Transverse colon (tissue), 4 donors: ENCODE measurements at regions not wholly inside any gene's neighbourhood (a gene's known extent, or its start where the extent isn't known, plus 50 kb on each side); places are given as distances from the start of the nearest gene placed in this dataset.

Experiments
- DNase-seq: peaks from one replicate; pipeline ENCODE4 v3.0.0-alpha.2; 2019
- H3K27ac ChIP-seq, 4 donors: fragments of 200-600 bp; sonication (generic); 2 replicates each; pipeline ENCODE4 v1.5.1; 2016 to 2018; ENCODE audit warnings: inconsistent platforms in 4 of 4
- H3K27me3 ChIP-seq: fragments of 200-600 bp; sonication (generic); 2 replicates; pipeline ENCODE4 v1.5.1; 2017; ENCODE audit warnings: inconsistent platforms
- H3K36me3 ChIP-seq, 4 donors: fragments of 200-600 bp; sonication (generic); 2 replicates each; pipeline ENCODE4 v1.5.1; 2017 to 2019; ENCODE audit warnings: inconsistent platforms in 4 of 4
- H3K4me1 ChIP-seq, 4 donors: fragments of 200-600 bp; sonication (generic); 2 replicates each; pipeline ENCODE4 v1.5.1; 2017 to 2020; ENCODE audit warnings: inconsistent platforms in 4 of 4
- H3K4me3 ChIP-seq, 4 donors: fragments of 200-600 bp; sonication (generic); 1 replicate in 1 of 4; 2 replicates in 3 of 4; pipeline versions ENCODE4 v1.5.1 to v1.6.1; 2017 to 2019; ENCODE audit warnings: inconsistent platforms in 4 of 4
- H3K9me3 ChIP-seq, 2 donors: fragments of 200-600 bp; sonication (generic); 2 replicates each; pipeline ENCODE4 v1.5.1; 2017 to 2019; ENCODE audit warnings: inconsistent platforms in 2 of 2
- CTCF ChIP-seq, 5 experiments: fragments of 200-600 bp in 3 of 5; fragments of 450-650 bp in 2 of 5; sonication (generic) in 3 of 5; IDR thresholded peaks; 1 replicate in 2 of 5; 2 replicates in 3 of 5; pipeline ENCODE4 v1.5.1; 2016 to 2017; ENCODE audit warnings: antibody characterized with exemption in 5 of 5, inconsistent platforms in 3 of 5, mild to moderate bottlenecking in 2 of 5, moderate library complexity in 1 of 5
- EP300 ChIP-seq: sonication (generic); formaldehyde crosslinking; IDR thresholded peaks from one replicate; pipeline ENCODE4 v1.6.1; 2017; ENCODE audit warnings: antibody characterized with exemption, low read depth
- POLR2A ChIP-seq: fragments of 450-650 bp; IDR thresholded peaks from one replicate; pipeline ENCODE4 v1.6.1; 2016; ENCODE audit warnings: antibody characterized with exemption, mild to moderate bottlenecking, moderate library complexity
- POLR2AphosphoS5 ChIP-seq, 3 donors: sonication (generic); formaldehyde crosslinking; IDR thresholded peaks; one replicate each; pipeline ENCODE4 v1.6.1; 2016; ENCODE audit warnings: antibody characterized with exemption in 3 of 3
- WGBS, 2 donors: methylation state at CpG; one replicate each; pipeline ENCODE4 v1.1.5; 2018; ENCODE audit warnings: low coverage in 1 of 2; 5-methylcytosine and 5-hydroxymethylcytosine counted together
- in situ Hi-C, 4 donors: fragments of 200-750 bp; cut with MboI; loops; one replicate each; pipeline versions ENCODE4 v1.15.0 to v1.15.1; 2017; ENCODE audit warnings: low sequenced_read_pairs in 3 of 4, low pct_ligation_motif_present in 1 of 4, low pct_unique_long_range_greater_than_20kb in 1 of 4
- intact Hi-C: fragments of 100-400 bp; cut with DNase I; formaldehyde crosslinking; loops from one replicate; pipeline ENCODE4 v1.15.1; 2023; ENCODE audit warnings: low total_unique reads

DNA sequence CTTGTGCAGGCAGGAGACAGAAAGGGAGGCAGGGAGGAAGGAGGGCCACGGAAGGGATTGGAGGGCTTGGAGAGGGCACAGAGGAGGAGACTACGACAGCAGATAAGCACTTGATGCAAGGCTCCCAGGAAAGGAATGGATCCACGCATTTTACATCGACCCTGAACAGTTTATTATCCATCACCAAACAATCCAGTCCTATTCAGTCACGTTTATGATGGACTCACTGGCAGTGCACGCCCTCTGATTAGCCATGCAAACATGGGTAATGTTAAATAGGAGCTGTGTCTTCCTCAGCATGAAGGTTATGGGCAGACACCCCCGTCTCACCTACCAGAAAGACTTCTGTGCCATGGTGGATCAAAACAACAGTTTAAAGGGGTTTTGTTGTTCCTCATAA is 80.2 kb upstream of the SNRK start:
- in situ Hi-C loops = no loop called here
- Histone ChIP-seq H3K4me3 (no peak overlapping the region), H3K27ac (no peak overlapping the region), H3K9me3 (no peaks in the 10 kb centered on the region), H3K4me1 (no peaks in the 10 kb centered on the region), H3K36me3 (no peaks in the 10 kb centered on the region), H3K27me3 (no peaks in the 10 kb centered on the region)
- no peak for DNase-seq
- intact Hi-C loops = no loop called here
- WGBS, 2 donors = 24 to 60% methylated on average over 5 to 7 of the region's 7 CpGs
- TF ChIP-seq EP300 (no peak), CTCF (IDR thresholded peaks at IDR 0.05) (no peak), POLR2AphosphoS5 (IDR thresholded peaks at IDR 0.05) (no peak), POLR2A (no peak)

GRCh38 chr3:43203022-43203421 is 83.3 kb upstream of the SNRK start:
- Histone ChIP-seq H3K27ac (no peak overlapping the region), H3K9me3 (no peaks in the 10 kb centered on the region), H3K4me1 (no peaks in the 10 kb centered on the region), H3K36me3 (no peaks in the 10 kb centered on the region), H3K27me3 (no peaks in the 10 kb centered on the region), H3K4me3 (no peak overlapping the region)
- in situ Hi-C loops = no loop called here
- 80 to 100% methylated on average over 1 to 3 of the region's 3 CpGs for WGBS, 2 donors
- no peak for TF ChIP-seq EP300
- no peak for DNase-seq
- intact Hi-C loops = no loop called here

GRCh38 chr3:43201581-43201980 is 84.8 kb upstream of the SNRK start:
- WGBS, 2 donors = 83% methylated on average over 1 of the region's 1 CpG; no CpG with 5 or more reads in 1 of the 2 donors
- intact Hi-C loops (no loop called here), in situ Hi-C loops (no loop called here)
- H3K27ac ChIP-seq = no peak overlapping the region
- H3K27me3 ChIP-seq = no peaks in the 10 kb centered on the region
- no peak overlapping the region for H3K4me3 ChIP-seq
- H3K9me3 ChIP-seq = no peaks in the 10 kb centered on the region
- H3K4me1 ChIP-seq = no peaks in the 10 kb centered on the region
- DNase-seq = no peak
- H3K36me3 ChIP-seq = no peaks in the 10 kb centered on the region
- TF ChIP-seq POLR2AphosphoS5 (IDR thresholded peaks at IDR 0.05) (no peak), CTCF (IDR thresholded peaks at IDR 0.05) (no peak), EP300 (no peak), POLR2A (no peak)

DNA sequence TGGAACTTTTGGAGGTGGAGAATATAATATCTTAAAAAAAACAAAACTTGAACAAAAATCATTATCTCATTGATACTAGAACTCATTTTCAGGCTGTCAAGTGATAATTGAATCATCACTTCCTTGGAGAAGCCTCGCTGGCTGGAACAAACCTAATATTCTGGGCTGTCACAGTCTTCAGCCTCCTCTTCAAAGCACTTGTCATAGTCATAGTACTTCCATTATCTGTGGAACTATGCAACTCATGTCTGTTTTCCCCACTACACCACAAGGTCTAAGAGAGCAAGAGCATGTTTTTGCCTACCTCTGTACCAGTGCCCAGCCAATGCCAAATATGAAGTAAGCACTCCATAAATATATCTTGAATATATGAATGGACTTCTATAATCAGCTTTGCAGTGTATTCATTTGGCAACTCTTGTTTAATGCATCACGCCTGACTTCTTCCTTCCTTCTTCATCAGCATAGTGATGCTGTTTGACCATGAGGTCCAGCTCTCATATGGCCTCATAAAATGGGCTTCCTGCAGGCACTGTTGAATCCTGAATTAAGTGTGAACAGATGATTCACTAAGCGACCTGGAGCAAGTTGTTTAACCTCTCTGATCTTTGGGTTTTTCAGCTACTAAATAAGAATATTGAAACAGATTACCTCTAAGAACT is 86.6 kb upstream of the SNRK start:
- in situ Hi-C loops = no loop called here
- DNase-seq = no peak
- H3K27ac ChIP-seq = no peak overlapping the region
- TF ChIP-seq POLR2A (no peak), POLR2AphosphoS5 (IDR thresholded peaks at IDR 0.05) (no peak), EP300 (no peak)
- intact Hi-C loops = no loop called here
- H3K4me3 ChIP-seq = no peak overlapping the region
- no peaks in the 10 kb centered on the region for H3K4me1 ChIP-seq
- no peaks in the 10 kb centered on the region for H3K9me3 ChIP-seq
- no peaks in the 10 kb centered on the region for H3K36me3 ChIP-seq
- H3K27me3 ChIP-seq = no peaks in the 10 kb centered on the region
- WGBS, 2 donors = 73 to 82% methylated on average over 1 to 3 of the region's 3 CpGs

- H3K4me1 ChIP-seq = peaks cover 0 to 5% (median 2%) of the 10 kb centered on the region in 4 donors
- H3K27ac ChIP-seq = no peak overlapping the region
- WGBS, 2 donors = 87 to 88% methylated on average over 2 to 3 of the region's 3 CpGs
- TF ChIP-seq CTCF (IDR thresholded peaks at IDR 0.05) (no peak), POLR2A (no peak), POLR2AphosphoS5 (IDR thresholded peaks at IDR 0.05) (no peak), EP300 (no peak)
- DNase-seq = no peak
- H3K27me3 ChIP-seq = no peaks in the 10 kb centered on the region
- intact Hi-C loops (no loop called here), in situ Hi-C loops (no loop called here)
- H3K4me3 ChIP-seq = no peak overlapping the region
- H3K36me3 ChIP-seq = no peaks in the 10 kb centered on the region
- no peaks in the 10 kb centered on the region for H3K9me3 ChIP-seq
These were observed 87.3 kb upstream of the SNRK start for GRCh38 chr3:43198791-43199644.
